T-helper 17 cell (primary cell): ENCODE measurements at regions not wholly inside any gene's neighbourhood (a gene's known extent, or its start where the extent isn't known, plus 50 kb on each side); places are given as distances from the start of the nearest gene placed in this dataset.
A peak's percentile ranks its signal among the peaks of the same experiment; 100 is the strongest.

Source experiments
- ATAC-seq: fragments of 150-1000 bp; cut with Tn5 transposase; 2 replicates; pipeline ENCODE4 v1.10.0; 2021; ENCODE audit warnings: mild to moderate bottlenecking, moderate library complexity
- DNase-seq, 3 donors: peaks; one replicate each; pipeline versions ENCODE4 v3.0.0 to v3.0.0-alpha.2; 2020 to 2021
- H3K9me3 ChIP-seq: one replicate; pipeline ENCODE4 v1.7.0; 2013; ENCODE audit warnings: low read length, mild to moderate bottlenecking; ENCODE audit not compliant: control insufficient read depth, poor library complexity, severe bottlenecking
- H3K27ac Mint-ChIP-seq: one replicate; pipeline ENCODE4 v1.8.0; 2022; ENCODE audit warnings: mild to moderate bottlenecking, moderate library complexity, mixed read lengths
- H3K27me3 Mint-ChIP-seq: one replicate; pipeline ENCODE4 v1.8.0; 2022; ENCODE audit warnings: mixed read lengths
- H3K36me3 Mint-ChIP-seq: one replicate; pipeline ENCODE4 v1.8.0; 2022; ENCODE audit warnings: low read depth, mixed read lengths
- H3K4me1 Mint-ChIP-seq: one replicate; pipeline ENCODE4 v1.8.0; 2022; ENCODE audit warnings: mild to moderate bottlenecking, mixed read lengths
- H3K4me3 Mint-ChIP-seq: one replicate; pipeline ENCODE4 v1.8.0; 2022; ENCODE audit warnings: mild to moderate bottlenecking, moderate library complexity, mixed read lengths

DNA sequence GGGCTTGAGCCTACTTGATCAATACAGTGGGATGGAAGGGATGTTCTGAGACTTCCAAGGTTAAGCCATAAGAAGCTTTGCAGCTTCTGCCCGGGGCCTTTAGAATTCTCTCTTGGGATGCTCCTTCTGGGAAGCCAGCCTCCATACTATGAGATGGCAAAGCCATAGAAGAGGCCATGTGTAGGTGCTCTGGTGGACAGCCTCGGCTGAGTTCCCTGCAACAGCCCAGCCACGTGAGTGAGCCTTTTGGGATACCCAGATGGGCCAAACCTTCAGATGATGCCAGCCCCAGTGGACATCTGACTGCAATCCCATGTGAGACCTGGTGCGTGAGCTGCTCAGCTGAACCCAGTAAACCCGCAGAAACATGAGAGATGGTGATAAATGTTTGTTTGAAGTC lies 370.6 kb downstream of the RPS24 start:
- no peaks in the 10 kb centered on the region for H3K9me3 ChIP-seq
- H3K36me3 Mint-ChIP-seq, result peaks cover 2% of the 10 kb centered on the region
- H3K4me3 Mint-ChIP-seq, result no peak overlapping the region
- DNase-seq (no peak), ATAC-seq (no peak)
- peaks cover 25% of the 10 kb centered on the region for H3K27me3 Mint-ChIP-seq
- H3K27ac Mint-ChIP-seq, result no peak overlapping the region
- H3K4me1 Mint-ChIP-seq, result peaks cover 8% of the 10 kb centered on the region

DNA sequence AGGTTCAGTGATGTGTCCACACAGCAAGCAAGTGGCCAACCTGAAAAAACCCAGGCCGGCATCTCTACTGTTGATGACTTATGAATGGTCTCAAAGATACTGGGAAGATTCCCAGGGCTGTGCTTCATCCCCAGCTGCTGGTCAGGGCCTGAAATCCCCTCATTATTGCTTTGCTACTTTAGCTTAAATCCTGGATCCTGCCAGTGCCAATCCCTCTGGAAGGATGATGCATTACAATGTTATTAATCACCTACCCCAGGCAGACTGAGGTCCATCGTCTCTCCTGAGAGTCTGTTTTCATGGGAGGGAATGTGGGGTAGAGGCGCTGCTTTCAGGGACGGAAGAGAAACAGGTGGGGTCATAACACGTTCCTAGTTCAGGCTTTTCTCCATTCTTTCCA lies 371.6 kb downstream of the RPS24 start:
- peaks cover 25% of the 10 kb centered on the region for H3K27me3 Mint-ChIP-seq
- peaks cover 8% of the 10 kb centered on the region for H3K4me1 Mint-ChIP-seq
- no peaks in the 10 kb centered on the region for H3K9me3 ChIP-seq
- H3K27ac Mint-ChIP-seq, result no peak overlapping the region
- ATAC-seq (no peak), DNase-seq (no peak)
- peaks cover 2% of the 10 kb centered on the region for H3K36me3 Mint-ChIP-seq
- no peak overlapping the region for H3K4me3 Mint-ChIP-seq

DNA sequence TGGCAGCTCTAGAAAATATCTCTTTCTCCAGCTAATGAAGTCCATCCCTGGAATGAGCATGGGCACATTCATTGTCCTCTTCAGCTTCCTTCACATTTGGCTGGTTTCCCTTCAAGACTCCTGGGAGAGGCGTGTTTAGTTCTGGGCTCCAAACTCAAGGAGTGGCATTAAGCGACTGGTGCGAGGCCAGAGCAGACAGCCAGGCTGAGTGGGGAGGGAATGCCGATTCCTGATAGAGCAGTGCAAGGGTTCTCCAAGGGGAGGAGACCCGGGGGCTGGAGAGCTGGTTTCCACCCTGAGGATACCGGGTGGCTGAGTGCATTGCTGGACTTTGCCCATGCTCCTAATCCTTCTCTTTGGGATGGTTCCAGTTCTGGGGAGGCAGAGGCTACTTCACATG lies 372.1 kb downstream of the RPS24 start:
- ATAC-seq (no peak), DNase-seq (no peak)
- Mint-ChIP-seq H3K27me3 (peaks cover 25% of the 10 kb centered on the region), H3K4me3 (peak overlapping the region; percentile 64), H3K36me3 (peaks cover 2% of the 10 kb centered on the region), H3K27ac (no peak overlapping the region), H3K4me1 (peaks cover 8% of the 10 kb centered on the region)
- H3K9me3 ChIP-seq, result no peaks in the 10 kb centered on the region

DNA sequence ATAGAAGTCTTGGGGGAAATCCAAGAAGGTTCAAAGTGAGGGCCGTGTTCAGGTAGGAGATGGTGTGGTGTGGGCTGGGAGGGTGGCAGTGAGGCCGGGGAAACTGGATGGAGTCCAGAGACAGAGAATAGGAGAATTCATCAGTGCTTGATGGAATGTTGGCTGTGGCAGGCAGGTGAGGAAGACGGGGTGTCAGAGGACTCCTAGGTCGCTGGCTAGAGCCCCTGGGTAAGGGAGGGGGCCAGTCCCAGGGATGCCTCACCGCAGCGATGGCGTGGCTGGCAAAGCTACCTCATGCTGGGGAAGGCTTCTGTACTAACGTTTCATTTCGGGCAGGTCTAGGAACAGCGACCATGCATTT lies 373.0 kb downstream of the RPS24 start:
- DNase-seq, result no peak
- H3K27me3 Mint-ChIP-seq, result peaks cover 25% of the 10 kb centered on the region
- peaks cover 8% of the 10 kb centered on the region for H3K4me1 Mint-ChIP-seq
- H3K36me3 Mint-ChIP-seq, result peaks cover 2% of the 10 kb centered on the region
- no peak overlapping the region for H3K27ac Mint-ChIP-seq
- peak; percentile 27 for ATAC-seq
- H3K4me3 Mint-ChIP-seq, result peak overlapping the region; percentile 86
- H3K9me3 ChIP-seq, result no peaks in the 10 kb centered on the region

DNA sequence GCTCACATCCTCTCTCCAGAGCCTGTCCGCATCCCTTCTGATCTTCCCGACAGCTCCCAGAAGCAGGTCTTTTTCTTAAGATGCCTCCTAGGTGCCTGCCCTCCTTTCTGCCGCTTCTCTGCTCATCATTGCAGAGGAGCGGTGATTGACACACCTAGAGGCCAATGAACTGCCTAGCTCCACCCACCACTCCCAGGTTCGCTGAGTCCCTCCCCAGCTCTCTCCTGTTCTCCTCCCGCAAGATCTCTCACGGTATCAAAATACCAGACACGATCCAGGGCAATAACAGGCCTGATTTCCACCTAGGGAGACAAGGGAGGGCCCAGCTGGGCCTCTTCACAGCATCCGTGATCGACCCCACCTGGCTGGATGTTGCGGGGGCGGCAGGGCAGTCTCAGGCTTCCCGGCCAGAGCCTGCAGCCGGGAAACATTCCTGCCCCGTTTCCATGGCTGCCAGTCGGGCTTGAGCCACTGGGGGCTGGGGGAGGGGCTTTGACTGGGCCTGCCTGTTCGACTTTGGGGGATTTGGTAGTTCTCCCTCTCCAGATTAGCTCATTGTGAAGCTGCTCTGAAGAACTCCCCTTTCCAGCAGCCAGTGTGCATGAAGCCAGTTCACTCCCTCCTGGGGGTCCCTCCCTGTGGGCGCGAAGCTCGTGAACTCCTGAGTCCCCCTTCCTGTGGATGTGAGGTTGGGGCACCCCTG lies 373.5 kb downstream of the RPS24 start:
- H3K36me3 Mint-ChIP-seq, result peaks cover 2% of the 10 kb centered on the region

DNA sequence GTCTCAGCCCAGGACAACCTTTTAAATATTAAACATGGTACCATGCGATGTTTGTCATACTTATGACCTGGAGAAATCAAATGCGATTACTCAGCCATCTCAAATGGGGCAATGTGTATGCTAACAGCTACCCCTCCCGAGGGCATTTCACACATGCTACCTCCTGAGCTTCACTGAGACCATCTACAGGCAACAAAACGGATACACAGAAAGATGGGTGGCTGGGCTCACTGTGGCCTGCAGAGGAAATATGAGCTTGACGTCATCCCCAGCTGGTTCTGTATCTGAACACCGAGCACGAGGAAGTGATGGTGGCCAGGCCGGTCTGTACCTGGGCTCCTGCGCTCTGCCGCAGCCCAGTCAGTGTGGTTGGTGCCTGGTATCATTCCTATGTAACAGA lies 374.3 kb downstream of the RPS24 start:
- H3K27me3 Mint-ChIP-seq, result peaks cover 25% of the 10 kb centered on the region
- no peak for DNase-seq
- H3K4me1 Mint-ChIP-seq, result peaks cover 10% of the 10 kb centered on the region
- no peak overlapping the region for H3K27ac Mint-ChIP-seq
- peaks cover 2% of the 10 kb centered on the region for H3K36me3 Mint-ChIP-seq
- H3K4me3 Mint-ChIP-seq, result no peak overlapping the region
- no peaks in the 10 kb centered on the region for H3K9me3 ChIP-seq
- ATAC-seq, result no peak

More for the DNA sequence above, 373.5 kb downstream of the RPS24 start:
- Mint-ChIP-seq H3K27ac (peak overlapping the region; percentile 71), H3K4me3 (peak overlapping the region; percentile 86), H3K4me1 (peaks cover 8% of the 10 kb centered on the region), H3K27me3 (peaks cover 25% of the 10 kb centered on the region)
- H3K9me3 ChIP-seq, result no peaks in the 10 kb centered on the region
- DNase-seq (peak in 1 of 3 donors; percentile 59), ATAC-seq (peak; percentile 91)

DNA sequence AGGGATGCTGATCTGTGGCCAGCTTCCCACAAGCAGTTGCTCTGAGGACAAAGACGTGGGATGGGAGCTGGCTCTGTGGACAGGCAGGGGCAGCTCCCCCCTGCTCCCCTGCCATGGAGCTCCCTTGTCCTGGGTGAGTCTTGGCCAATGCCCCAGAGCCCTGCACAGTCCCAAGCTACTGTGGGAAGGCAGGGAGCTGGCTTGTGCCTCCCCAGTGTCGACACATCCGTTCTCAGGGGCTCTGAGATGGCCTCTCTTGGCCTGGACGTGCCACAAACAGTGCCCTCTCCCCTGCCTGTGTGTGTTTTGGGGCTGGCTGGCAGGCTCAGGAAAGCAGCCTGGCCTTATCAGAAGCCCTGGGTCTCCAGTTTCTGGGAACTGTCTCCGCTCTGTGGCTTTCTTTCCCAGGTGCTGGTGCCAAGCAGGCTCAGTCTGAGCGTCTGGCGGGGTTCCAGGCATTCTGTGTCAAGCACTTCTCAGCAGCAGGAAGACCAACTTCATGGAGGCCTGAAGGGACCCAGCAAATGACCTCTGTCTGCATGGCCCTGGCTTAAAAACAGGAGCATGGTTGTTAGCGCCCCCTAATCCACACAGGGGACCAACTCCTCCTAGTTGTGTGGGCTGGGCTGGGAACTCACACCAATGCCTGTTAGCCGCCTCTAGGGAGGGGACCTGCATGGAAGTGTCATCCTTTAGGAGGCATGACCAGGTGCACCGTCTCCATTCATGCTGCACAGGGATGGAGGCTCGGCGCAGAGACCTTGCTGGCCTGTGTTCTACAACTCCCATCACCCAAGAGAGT lies 375.2 kb downstream of the RPS24 start:
- H3K9me3 ChIP-seq, result no peaks in the 10 kb centered on the region
- DNase-seq, result no peak
- no peaks in the 10 kb centered on the region for H3K36me3 Mint-ChIP-seq
- peaks cover 11% of the 10 kb centered on the region for H3K4me1 Mint-ChIP-seq
- H3K27ac Mint-ChIP-seq, result no peak overlapping the region
- H3K4me3 Mint-ChIP-seq, result no peak overlapping the region
- H3K27me3 Mint-ChIP-seq, result peaks cover 20% of the 10 kb centered on the region
- ATAC-seq, result no peak

DNA sequence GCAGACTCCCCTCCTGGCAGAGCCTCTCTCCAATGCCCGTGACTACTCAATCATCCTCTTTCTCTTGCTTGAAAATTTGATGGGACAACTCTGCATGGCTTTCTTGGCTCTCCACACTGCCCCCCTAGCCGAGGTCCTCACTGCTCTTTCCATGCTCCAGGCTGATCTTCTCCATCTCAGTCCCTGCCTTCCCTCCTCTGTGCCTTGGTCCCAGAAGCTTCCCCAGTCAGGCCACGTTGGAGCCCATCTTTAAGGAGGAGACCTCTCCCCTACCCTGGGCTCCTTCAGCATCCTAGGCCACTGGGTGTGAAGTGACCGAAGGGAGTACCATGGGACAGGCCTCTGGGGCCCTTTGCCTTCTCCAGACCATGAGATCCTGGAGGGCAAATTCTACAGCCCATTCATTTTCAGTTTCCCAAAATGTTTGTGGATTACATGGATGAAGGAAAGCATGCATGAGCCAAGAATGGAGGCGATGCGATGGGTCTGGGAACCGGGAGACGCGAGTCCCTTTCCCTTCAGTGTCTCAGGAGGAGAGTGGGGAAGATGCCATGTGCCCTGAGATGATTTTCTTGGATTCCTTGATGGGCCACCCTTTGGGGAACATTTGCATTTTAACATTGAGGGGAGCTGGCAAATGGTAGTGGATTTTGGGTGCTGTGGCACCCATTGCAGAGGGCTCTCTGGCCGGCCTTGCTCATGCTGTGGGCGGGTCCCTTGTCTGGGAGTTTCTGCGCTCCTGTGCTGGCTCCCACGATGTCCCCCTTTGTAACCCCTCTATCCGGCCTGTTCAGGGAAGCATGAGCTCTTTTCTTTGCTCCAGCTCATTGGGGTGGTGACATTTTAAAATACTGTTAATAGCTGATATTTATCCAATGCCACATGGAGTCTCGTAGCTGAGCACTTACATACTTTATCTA lies 376.6 kb downstream of the RPS24 start:
- Mint-ChIP-seq H3K27me3 (peaks cover 19% of the 10 kb centered on the region), H3K4me1 (peaks cover 11% of the 10 kb centered on the region), H3K4me3 (no peak overlapping the region), H3K27ac (no peak overlapping the region), H3K36me3 (no peaks in the 10 kb centered on the region)
- H3K9me3 ChIP-seq, result no peaks in the 10 kb centered on the region
- ATAC-seq (no peak), DNase-seq (no peak)

DNA sequence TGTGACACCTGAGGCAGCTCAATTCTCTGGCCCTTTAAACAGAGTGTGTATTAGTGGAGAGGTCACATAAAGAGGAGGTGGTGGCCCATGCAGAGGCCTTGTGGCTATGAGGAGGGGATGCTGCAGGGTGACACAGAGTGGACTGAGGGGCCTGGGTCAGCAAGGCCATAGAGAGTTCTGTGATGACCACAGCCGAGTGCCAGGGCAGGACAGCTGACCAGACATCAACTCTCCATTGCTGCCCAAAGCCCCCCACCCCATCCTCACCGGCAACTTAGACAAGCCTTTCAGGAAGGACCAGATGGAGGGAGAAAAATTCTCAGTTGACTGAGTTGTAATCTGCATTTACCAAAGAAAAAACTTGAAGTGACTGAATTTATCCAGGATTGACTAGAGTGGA lies 378.1 kb downstream of the RPS24 start:
- Mint-ChIP-seq H3K36me3 (no peaks in the 10 kb centered on the region), H3K27me3 (peaks cover 5% of the 10 kb centered on the region), H3K27ac (no peak overlapping the region), H3K4me1 (peaks cover 7% of the 10 kb centered on the region), H3K4me3 (no peak overlapping the region)
- H3K9me3 ChIP-seq, result no peaks in the 10 kb centered on the region
- DNase-seq, result no peak
- no peak for ATAC-seq

DNA sequence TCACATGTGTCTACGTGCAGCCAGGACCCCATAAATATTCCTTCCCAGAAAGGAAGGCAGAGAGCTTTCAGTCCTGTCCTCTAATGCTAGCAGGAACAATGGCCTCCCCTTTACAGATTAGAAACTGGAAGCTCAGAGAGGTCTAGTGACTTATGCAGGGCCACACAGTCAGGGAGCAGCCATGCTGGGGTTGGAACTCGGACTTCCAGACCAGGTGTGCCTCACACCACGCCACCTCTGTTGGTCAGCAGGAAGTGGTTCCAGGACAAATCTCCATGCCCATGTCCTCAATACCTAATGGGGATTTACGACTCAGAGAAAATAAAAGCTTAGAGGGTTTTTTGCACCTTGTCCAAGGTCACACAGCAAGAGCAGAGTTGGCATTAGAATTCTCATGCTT lies 378.9 kb downstream of the RPS24 start:
- H3K27ac Mint-ChIP-seq, result peak overlapping the region; percentile 54

DNA sequence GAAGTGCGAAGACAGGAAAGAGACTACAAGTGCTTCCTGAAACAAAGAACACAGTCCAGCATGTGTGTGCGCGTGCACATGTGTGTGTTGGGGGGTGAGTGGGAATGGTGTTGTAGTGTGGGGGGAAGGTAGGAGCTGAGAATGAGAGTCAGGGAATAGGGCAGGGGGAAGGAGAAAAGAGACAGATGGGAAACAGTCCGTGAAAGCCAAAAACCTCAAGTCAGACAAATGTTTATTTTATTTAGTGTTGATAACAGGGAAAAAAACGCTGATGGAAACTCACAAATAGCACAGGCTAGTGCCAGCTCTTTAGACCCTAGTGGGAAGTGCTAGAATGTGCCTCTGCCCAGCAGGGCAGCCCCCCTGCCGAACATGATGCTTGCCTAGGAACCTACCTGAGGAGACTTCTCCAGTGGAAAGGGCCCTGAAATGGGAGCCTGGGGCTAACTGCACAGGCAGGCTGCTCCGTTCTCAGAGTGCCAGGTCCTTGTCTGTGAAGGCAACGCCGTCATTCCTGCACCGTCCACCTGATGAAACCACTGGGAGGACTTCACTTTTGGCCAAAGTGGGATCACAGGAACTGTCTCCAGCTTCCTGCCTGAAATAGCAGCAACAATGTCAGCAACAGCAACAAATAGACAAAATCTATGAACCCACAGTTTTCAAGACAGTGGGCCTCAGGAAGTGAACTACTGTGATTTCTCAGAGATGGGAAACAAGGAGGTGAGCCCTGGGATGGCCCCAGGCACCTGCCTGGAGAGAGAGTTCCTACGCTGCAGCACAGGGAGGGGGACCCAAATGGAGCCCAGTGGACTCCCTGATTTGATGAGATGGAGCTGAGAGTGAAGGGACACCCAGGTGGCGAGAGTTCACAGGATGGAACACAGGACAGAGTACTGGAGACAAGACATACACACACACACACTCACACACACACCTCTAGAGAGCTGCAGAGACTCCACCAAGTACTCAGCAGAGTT lies 379.7 kb downstream of the RPS24 start:
- ATAC-seq (no peak), DNase-seq (no peak)
- Mint-ChIP-seq H3K27ac (no peak overlapping the region), H3K4me1 (peaks cover 3% of the 10 kb centered on the region), H3K36me3 (no peaks in the 10 kb centered on the region), H3K27me3 (no peaks in the 10 kb centered on the region), H3K4me3 (no peak overlapping the region)
- no peaks in the 10 kb centered on the region for H3K9me3 ChIP-seq

More for the DNA sequence above, 378.9 kb downstream of the RPS24 start:
- H3K4me1 Mint-ChIP-seq, result peaks cover 3% of the 10 kb centered on the region
- DNase-seq, result no peak
- H3K27me3 Mint-ChIP-seq, result no peaks in the 10 kb centered on the region
- H3K36me3 Mint-ChIP-seq, result no peaks in the 10 kb centered on the region
- no peaks in the 10 kb centered on the region for H3K9me3 ChIP-seq
- no peak for ATAC-seq
- H3K4me3 Mint-ChIP-seq, result no peak overlapping the region

DNA sequence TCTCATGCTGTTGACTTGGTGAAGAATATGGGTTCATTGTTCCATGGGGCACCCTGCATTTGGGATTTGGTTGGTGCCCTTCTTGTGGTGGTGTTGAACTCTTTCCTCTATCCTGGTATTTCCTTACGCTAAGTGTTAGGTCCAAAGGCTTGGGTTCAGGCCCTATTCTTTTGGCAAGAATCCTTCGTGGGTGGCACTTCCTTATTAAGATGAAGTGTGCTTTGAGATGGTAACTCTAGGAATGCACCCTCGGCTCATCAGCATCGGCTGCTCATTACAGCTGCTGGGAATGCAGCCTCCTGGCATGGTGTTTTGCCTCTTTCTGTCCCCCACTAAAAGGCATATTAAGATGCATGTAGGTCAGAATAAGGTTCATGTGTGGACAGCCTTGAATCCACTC lies 380.7 kb downstream of the RPS24 start:
- Mint-ChIP-seq H3K27me3 (no peaks in the 10 kb centered on the region), H3K36me3 (no peaks in the 10 kb centered on the region), H3K4me3 (no peak overlapping the region), H3K27ac (no peak overlapping the region), H3K4me1 (peaks cover 3% of the 10 kb centered on the region)
- ATAC-seq (no peak), DNase-seq (no peak)
- H3K9me3 ChIP-seq, result no peaks in the 10 kb centered on the region
